DOHH2 (cell line): ENCODE measurements at regions not wholly inside any gene's neighbourhood (a gene's known extent, or its start where the extent isn't known, plus 50 kb on each side); places are given as distances from the start of the nearest gene placed in this dataset.

ENCODE experiments used
- H3F3A ChIP-seq: fragments of 200-600 bp; sonication (generic), shearing (Covaris generic); 2 replicates; pipeline ENCODE4 v1.6.0; 2016; ENCODE audit warnings: antibody characterized with exemption, mild to moderate bottlenecking; ENCODE audit not compliant: control insufficient read depth, insufficient read depth
- H3K27ac ChIP-seq: fragments of 200-600 bp; sonication (generic); 2 replicates; pipeline ENCODE4 v1.5.1; 2014; ENCODE audit warnings: low read depth, mild to moderate bottlenecking, low read length, moderate library complexity
- H3K27me3 ChIP-seq: fragments of 200-600 bp; sonication (generic); 2 replicates; pipeline ENCODE4 v1.6.1; 2014; ENCODE audit warnings: mild to moderate bottlenecking, low read length, mixed read lengths; ENCODE audit not compliant: control insufficient read depth
- H3K36me3 ChIP-seq: fragments of 200-600 bp; sonication (generic); 2 replicates; pipeline ENCODE4 v1.6.1; 2014; ENCODE audit warnings: mild to moderate bottlenecking, low read length, moderate library complexity, mixed read lengths; ENCODE audit not compliant: control insufficient read depth
- H3K4me1 ChIP-seq: fragments of 200-600 bp; sonication (generic); 2 replicates; pipeline ENCODE4 v1.6.1; 2014; ENCODE audit warnings: mild to moderate bottlenecking, low read length, mixed read lengths; ENCODE audit not compliant: control insufficient read depth
- H3K4me2 ChIP-seq: fragments of 200-600 bp; sonication (generic); 2 replicates; pipeline ENCODE4 v1.6.0; 2014; ENCODE audit warnings: mild to moderate bottlenecking, low read length, moderate library complexity
- H3K4me3 ChIP-seq: fragments of 200-600 bp; sonication (generic); 2 replicates; pipeline ENCODE4 v1.5.1; 2014; ENCODE audit warnings: mild to moderate bottlenecking, low read length, mixed read lengths
- H3K79me2 ChIP-seq: fragments of 200-600 bp; sonication (generic); 2 replicates; pipeline ENCODE4 v1.6.1; 2014; ENCODE audit warnings: mild to moderate bottlenecking, low read length, mixed read lengths; ENCODE audit not compliant: control insufficient read depth
- H3K9me2 ChIP-seq: fragments of 200-600 bp; sonication (generic); replicated peaks from 2 replicates; pipeline ENCODE4 v1.6.1; 2014; ENCODE audit warnings: mild to moderate bottlenecking, low read length, mixed read lengths; ENCODE audit not compliant: control insufficient read depth
- H3K9me3 ChIP-seq: fragments of 200-600 bp; sonication (generic); 2 replicates; pipeline ENCODE4 v1.6.1; 2014; ENCODE audit warnings: antibody characterized with exemption, low read length, mixed read lengths; ENCODE audit not compliant: control insufficient read depth, insufficient read depth
- H4K20me1 ChIP-seq: fragments of 200-600 bp; sonication (generic); 2 replicates; pipeline ENCODE4 v1.6.0; 2014; ENCODE audit warnings: low read depth, mild to moderate bottlenecking, antibody characterized with exemption, low read length, moderate library complexity; ENCODE audit not compliant: control insufficient read depth, insufficient read depth
- CTCF ChIP-seq: fragments of 200-600 bp; sonication (generic); IDR thresholded peaks from one replicate; pipeline ENCODE4 v1.5.1; 2014; ENCODE audit warnings: antibody characterized with exemption, mild to moderate bottlenecking, low read depth, low read length; ENCODE audit not compliant: poor library complexity, severe bottlenecking
- EZH2phosphoT487 ChIP-seq: fragments of 200-600 bp; sonication (generic); IDR thresholded peaks from 2 replicates; pipeline ENCODE4 v1.6.1; 2017; ENCODE audit warnings: borderline replicate concordance, mild to moderate bottlenecking, antibody characterized with exemption, low read length, moderate library complexity, mixed read lengths

- Histone ChIP-seq H3K4me3 (no peak overlapping the region), H3K27ac (no peak overlapping the region), H3K9me3 (no peaks in the 10 kb centered on the region), H3K36me3 (no peaks in the 10 kb centered on the region), H3K79me2 (no peaks in the 10 kb centered on the region), H4K20me1 (no peaks in the 10 kb centered on the region), H3K4me1 (peaks cover 9% of the 10 kb centered on the region), H3K27me3 (peaks cover 9% of the 10 kb centered on the region; the same call in 1 of the 2 replicates), H3K9me2 (no peaks in the 10 kb centered on the region), H3F3A (no peaks in the 10 kb centered on the region), H3K4me2 (no peak overlapping the region)
- TF ChIP-seq EZH2phosphoT487 = no peak
Observed at GRCh38 chr2:176558574-176559140, 289.4 kb downstream of the MTX2 start.

- no peaks in the 10 kb centered on the region for H3K9me3 ChIP-seq
- no peaks in the 10 kb centered on the region for H3K79me2 ChIP-seq
- H3K36me3 ChIP-seq = no peaks in the 10 kb centered on the region
- H3K4me2 ChIP-seq = no peak overlapping the region
- H3K9me2 ChIP-seq = no peaks in the 10 kb centered on the region
- no peaks in the 10 kb centered on the region for H4K20me1 ChIP-seq
- H3K27me3 ChIP-seq = peaks cover 6% of the 10 kb centered on the region; the same call in 1 of the 2 replicates
- no peak overlapping the region for H3K27ac ChIP-seq
- H3F3A ChIP-seq = no peaks in the 10 kb centered on the region
- no peak overlapping the region for H3K4me3 ChIP-seq
- TF ChIP-seq EZH2phosphoT487 = no peak
- no peaks in the 10 kb centered on the region for H3K4me1 ChIP-seq
Observed at GRCh38 chr2:176560296-176560695, 291.1 kb downstream of the MTX2 start.

- Histone ChIP-seq H3K79me2 (no peaks in the 10 kb centered on the region), H3K36me3 (no peaks in the 10 kb centered on the region), H3K4me3 (no peak overlapping the region), H3K4me2 (no peak overlapping the region), H3K9me2 (no peaks in the 10 kb centered on the region), H4K20me1 (no peaks in the 10 kb centered on the region), H3K4me1 (no peaks in the 10 kb centered on the region), H3K9me3 (no peaks in the 10 kb centered on the region), H3K27me3 (peaks cover 4% of the 10 kb centered on the region; the same call in 1 of the 2 replicates), H3K27ac (no peak overlapping the region), H3F3A (no peaks in the 10 kb centered on the region)
- TF ChIP-seq CTCF (no peak), EZH2phosphoT487 (no peak)
Observed at GRCh38 chr2:176561706-176562105, 292.5 kb downstream of the MTX2 start.

GRCh38 chr2:176562359-176563078, 293.3 kb downstream of the MTX2 start:
- no peak for TF ChIP-seq CTCF
- no peaks in the 10 kb centered on the region for H3K9me2 ChIP-seq
- no peaks in the 10 kb centered on the region for H3K79me2 ChIP-seq
- 0 out of 2 replicates have a peak, but pooled peaks cover 4% of the 10 kb centered on the region for H3K27me3 ChIP-seq
- no peaks in the 10 kb centered on the region for H3K36me3 ChIP-seq
- no peaks in the 10 kb centered on the region for H3K9me3 ChIP-seq
- no peaks in the 10 kb centered on the region for H3K4me1 ChIP-seq
- no peaks in the 10 kb centered on the region for H4K20me1 ChIP-seq
- no peak overlapping the region for H3K4me3 ChIP-seq
- H3K4me2 ChIP-seq = no peak overlapping the region
- no peaks in the 10 kb centered on the region for H3F3A ChIP-seq
- H3K27ac ChIP-seq = no peak overlapping the region
